ENCODE measurements at regions not wholly inside any gene's neighbourhood (a gene's known extent, or its start where the extent isn't known, plus 50 kb on each side); places are given as distances from the start of the nearest gene placed in this dataset.

GRCh38 chr2:78750219-78750618 lies 275.3 kb upstream of the REG3G start:
- H3K9ac ChIP-seq (ENCODE audit: insufficient read depth, low read depth, low read length), result no peak overlapping the region
- no peak for ATAC-seq
- WGBS (ENCODE audit: low lambda C conversion rate), result 0% methylated on average over 2 of the region's 2 CpGs
- no peak for DNase-seq (ENCODE audit: low spot score)
- H2AFZ ChIP-seq (ENCODE audit: low read length), result no peak overlapping the region
- no peak for FAIRE-seq
- no peaks in the 10 kb centered on the region for H4K20me1 ChIP-seq (ENCODE audit: insufficient read depth, low read length)
- CTCF ChIA-PET (ENCODE audit: low intra/inter-chr PET ratio, low total read pairs), result no interaction called here
- no peak overlapping the region for H3K4me2 ChIP-seq (ENCODE audit: low read depth, low read length)
- TF ChIP-seq ZNF720 (CRISPR knock-in tag; IDR thresholded peaks at IDR 0.05), result no peak
- TF ChIP-seq THAP11 (CRISPR knock-in tag; IDR thresholded peaks at IDR 0.05), result no peak
- TF ChIP-seq ZNF841 (CRISPR knock-in tag; IDR thresholded peaks at IDR 0.05; ENCODE audit: borderline replicate concordance), result no peak
- TF ChIP-seq POLR2G (IDR thresholded peaks at IDR 0.05; ENCODE audit: low read depth, low read length), result no peak
- TF ChIP-seq ZBTB38 (CRISPR knock-in tag; IDR thresholded peaks at IDR 0.05), result no peak
- TF ChIP-seq POLR2A (IDR thresholded peaks at IDR 0.05; ENCODE audit: insufficient read depth in 1 of 2, low read depth in 2 of 2, low read length in 2 of 2), result no peak
- H3K36me3 ChIP-seq (replicated peaks in 1 of 2; ENCODE audit: control insufficient read depth in 1 of 2, insufficient read depth in 2 of 2, low read length in 2 of 2), result no peaks in the 10 kb centered on the region
- POLR2A ChIA-PET, result no interaction called here
- no TSS peak for BruUV-seq (replicated peaks)
- H3K4me1 ChIP-seq (ENCODE audit: insufficient read depth, low read length), result no peaks in the 10 kb centered on the region
- intact Hi-C loops (cut with micrococcal nuclease; ENCODE audit: unreplicated experiment), result no loop called here
- H3K27me3 ChIP-seq (ENCODE audit: control insufficient read depth in 1 of 2, insufficient read depth in 2 of 2, low read length in 2 of 2), result no peaks in the 10 kb centered on the region; a peak in 1 of 5 replicates
- no peaks in the 10 kb centered on the region for H3K9me3 ChIP-seq (ENCODE audit: low read length)
- in situ Hi-C loops (cut with HindIII; ENCODE audit: extremely low pct_ligation_motif_present, low pct_unique_long_range_greater_than_20kb), result no loop called here
- H3K4me3 ChIP-seq (replicated peaks in 1 of 3; ENCODE audit: insufficient read depth in 1 of 3, low read depth in 2 of 3, low read length in 3 of 3), result no peak overlapping the region
- H3K27ac ChIP-seq (ENCODE audit: extremely low read length, insufficient read depth, low read length), result no peak overlapping the region
- H3K79me2 ChIP-seq (ENCODE audit: insufficient read depth, low read length), result no peaks in the 10 kb centered on the region

- H3K36me3 ChIP-seq (replicated peaks in 1 of 2; ENCODE audit: control insufficient read depth in 1 of 2, insufficient read depth in 2 of 2, low read length in 2 of 2), result no peaks in the 10 kb centered on the region
- TF ChIP-seq MAZ (IDR thresholded peaks at IDR 0.05; ENCODE audit: borderline replicate concordance, low read depth, low read length) (no peak), MAZ (CRISPR knock-in tag; IDR thresholded peaks at IDR 0.05; ENCODE audit: low read depth) (no peak), ZSCAN30 (CRISPR knock-in tag; IDR thresholded peaks at IDR 0.05) (no peak), KDM5B (CRISPR knock-in tag; IDR thresholded peaks at IDR 0.05; ENCODE audit: borderline replicate concordance) (no peak), ARID5B (CRISPR knock-in tag; IDR thresholded peaks at IDR 0.05) (no peak)
- in situ Hi-C loops (cut with HindIII; ENCODE audit: extremely low pct_ligation_motif_present, low pct_unique_long_range_greater_than_20kb), result no loop called here
- H3K4me3 ChIP-seq (replicated peaks in 1 of 3; ENCODE audit: insufficient read depth in 1 of 3, low read depth in 2 of 3, low read length in 3 of 3), result no peak overlapping the region
- no peaks in the 10 kb centered on the region for H3K9me3 ChIP-seq (ENCODE audit: low read length)
- CTCF ChIA-PET (ENCODE audit: low intra/inter-chr PET ratio, low total read pairs), result no interaction called here
- POLR2A ChIA-PET, result no interaction called here
- no peaks in the 10 kb centered on the region for H4K20me1 ChIP-seq (ENCODE audit: insufficient read depth, low read length)
- no peaks in the 10 kb centered on the region for H3K27me3 ChIP-seq (ENCODE audit: control insufficient read depth in 1 of 2, insufficient read depth in 2 of 2, low read length in 2 of 2)
- DNase-seq (ENCODE audit: low spot score) (no peak), ATAC-seq (no peak), FAIRE-seq (no peak)
- no TSS peak for BruUV-seq (replicated peaks)
- no peak overlapping the region for H3K9ac ChIP-seq (ENCODE audit: insufficient read depth, low read depth, low read length)
- no peaks in the 10 kb centered on the region for H3K4me1 ChIP-seq (ENCODE audit: insufficient read depth, low read length)
- H3K4me2 ChIP-seq (ENCODE audit: low read depth, low read length), result no peak overlapping the region
- no peaks in the 10 kb centered on the region for H3K79me2 ChIP-seq (ENCODE audit: insufficient read depth, low read length)
- WGBS (ENCODE audit: low lambda C conversion rate), result 29% methylated on average over 6 of the region's 6 CpGs
- no peak overlapping the region for H3K27ac ChIP-seq (ENCODE audit: extremely low read length, insufficient read depth, low read length)
- intact Hi-C loops (cut with micrococcal nuclease; ENCODE audit: unreplicated experiment), result no loop called here
- no peak overlapping the region for H2AFZ ChIP-seq (ENCODE audit: low read length)
Observed at GRCh38 chr2:78754930-78755329, 270.6 kb upstream of the REG3G start.

Measured in HepG2 (cell line).